H9 (cell line): ENCODE measurements at regions not wholly inside any gene's neighbourhood (a gene's known extent, or its start where the extent isn't known, plus 50 kb on each side); places are given as distances from the start of the nearest gene placed in this dataset.

Experiments used
- DNase-seq: peaks from one replicate; pipeline ENCODE4 v3.0.0-alpha.2; 2017
- H2AFZ ChIP-seq: one replicate; pipeline ENCODE4 v1.6.1; 2013; ENCODE audit warnings: mild to moderate bottlenecking, low read length, control low read depth, moderate library complexity
- H2AK5ac ChIP-seq: 2 replicates; pipeline ENCODE4 v1.6.1; 2013; ENCODE audit warnings: low read length, control low read depth, mixed read lengths; ENCODE audit not compliant: insufficient read length
- H2BK120ac ChIP-seq: one replicate; pipeline ENCODE4 v1.6.1; 2013; ENCODE audit warnings: low read depth, mild to moderate bottlenecking, low read length, control low read depth, inconsistent platforms; ENCODE audit not compliant: poor library complexity, severe bottlenecking
- H2BK12ac ChIP-seq: 2 replicates; pipeline ENCODE4 v1.6.1; 2013; ENCODE audit warnings: low read length, control low read depth, mixed read lengths, low read depth; ENCODE audit not compliant: insufficient read length
- H2BK15ac ChIP-seq: 2 replicates; pipeline ENCODE4 v1.6.1; 2013; ENCODE audit warnings: low read depth, low read length, control low read depth
- H2BK20ac ChIP-seq: one replicate; pipeline ENCODE4 v1.6.1; 2013; ENCODE audit warnings: low read depth, mild to moderate bottlenecking, low read length, control low read depth, inconsistent platforms; ENCODE audit not compliant: poor library complexity, severe bottlenecking
- H2BK5ac ChIP-seq: 2 replicates; pipeline ENCODE4 v1.6.1; 2013; ENCODE audit warnings: low read length, control low read depth, mixed read lengths; ENCODE audit not compliant: insufficient read length
- H3K14ac ChIP-seq: 2 replicates; pipeline ENCODE4 v1.6.1; 2013; ENCODE audit warnings: low read length, control low read depth; ENCODE audit not compliant: insufficient read depth
- H3K18ac ChIP-seq: 2 replicates; pipeline ENCODE4 v1.6.1; 2013; ENCODE audit warnings: low read depth, mild to moderate bottlenecking, mixed read lengths, low read length, control low read depth; ENCODE audit not compliant: insufficient read length
- H3K23ac ChIP-seq: 2 replicates; pipeline ENCODE4 v1.6.1; 2013; ENCODE audit warnings: low read length, control low read depth, mixed read lengths, low read depth; ENCODE audit not compliant: insufficient read length
- H3K23me2 ChIP-seq: 2 replicates; pipeline ENCODE4 v1.6.1; 2013; ENCODE audit warnings: low read depth, mild to moderate bottlenecking, mixed read lengths, low read length, control low read depth; ENCODE audit not compliant: insufficient read length, poor library complexity, severe bottlenecking
- H3K27ac ChIP-seq: 2 replicates; pipeline ENCODE4 v1.5.1; 2013; ENCODE audit warnings: low read length, control low read depth, mixed read lengths, low read depth; ENCODE audit not compliant: insufficient read length
- H3K27me3 ChIP-seq: 2 replicates; pipeline ENCODE4 v1.6.1; 2013; ENCODE audit warnings: low read length, control low read depth, inconsistent platforms; ENCODE audit not compliant: insufficient read depth
- H3K4ac ChIP-seq: 2 replicates; pipeline ENCODE4 v1.6.1; 2013; ENCODE audit warnings: low read depth, mild to moderate bottlenecking, control low read depth, inconsistent platforms, low read length, moderate library complexity
- H3K4me1 ChIP-seq: 2 replicates; pipeline ENCODE4 v1.6.1; 2013; ENCODE audit warnings: low read length, control low read depth, inconsistent platforms; ENCODE audit not compliant: insufficient read depth
- H3K4me2 ChIP-seq: 2 replicates; pipeline ENCODE4 v1.6.1; 2013; ENCODE audit warnings: low read length, control low read depth, mixed read lengths; ENCODE audit not compliant: insufficient read length, insufficient read depth
- H3K56ac ChIP-seq: 2 replicates; pipeline ENCODE4 v1.6.1; 2013; ENCODE audit warnings: low read depth, mild to moderate bottlenecking, mixed read lengths, low read length, control low read depth; ENCODE audit not compliant: insufficient read length
- H3K79me1 ChIP-seq: 2 replicates; pipeline ENCODE4 v1.6.1; 2013; ENCODE audit warnings: low read depth, mild to moderate bottlenecking, moderate library complexity, low read length, control low read depth, inconsistent platforms; ENCODE audit not compliant: insufficient read depth, poor library complexity, severe bottlenecking
- H3K79me2 ChIP-seq: 2 replicates; pipeline ENCODE4 v1.6.1; 2013; ENCODE audit warnings: low read length, control low read depth, inconsistent platforms; ENCODE audit not compliant: insufficient read depth
- H3K9ac ChIP-seq: 2 replicates; pipeline ENCODE4 v1.6.1; 2013; ENCODE audit warnings: low read length, control low read depth, mixed read lengths; ENCODE audit not compliant: insufficient read length; ENCODE audit errors: extremely low read depth
- H3K9me3 ChIP-seq: one replicate; pipeline ENCODE4 v1.6.1; 2013; ENCODE audit warnings: low read depth, low read length, inconsistent platforms; ENCODE audit not compliant: control insufficient read depth
- H3T11ph ChIP-seq: one replicate; pipeline ENCODE4 v1.6.1; 2013; ENCODE audit warnings: mild to moderate bottlenecking, low read length, control low read depth, inconsistent platforms
- H4K20me1 ChIP-seq: one replicate; pipeline ENCODE4 v1.6.1; 2013; ENCODE audit not compliant: control insufficient read depth, insufficient read length, insufficient read depth
- H4K5ac ChIP-seq: 2 replicates; pipeline ENCODE4 v1.6.1; 2013; ENCODE audit warnings: low read depth, mild to moderate bottlenecking, mixed read lengths, low read length, control low read depth; ENCODE audit not compliant: insufficient read length
- H4K8ac ChIP-seq: replicated peaks from 2 replicates; pipeline ENCODE4 v1.6.1; 2013; ENCODE audit warnings: low read length, control low read depth, mixed read lengths, low read depth; ENCODE audit not compliant: insufficient read length
- H4K91ac ChIP-seq: 2 replicates; pipeline ENCODE4 v1.6.1; 2013; ENCODE audit warnings: low read depth, mild to moderate bottlenecking, moderate library complexity, mixed read lengths, low read length, control low read depth; ENCODE audit not compliant: insufficient read length
- H3K27ac Mint-ChIP-seq, 3 experiments: 2 replicates in 2 of 3; 3 replicates in 1 of 3; pipeline ENCODE4 v1.8.0; 2020 to 2021; ENCODE audit warnings: mixed read lengths in 3 of 3, mild to moderate bottlenecking in 1 of 3, moderate library complexity in 1 of 3
- H3K27me3 Mint-ChIP-seq: 2 replicates; pipeline ENCODE4 v1.8.0; 2021; ENCODE audit warnings: low read depth, mild to moderate bottlenecking, moderate library complexity, mixed read lengths
- H3K36me3 Mint-ChIP-seq, 3 experiments: 2 replicates in 2 of 3; 3 replicates in 1 of 3; pipeline ENCODE4 v1.8.0; 2020 to 2021; ENCODE audit warnings: low read depth in 3 of 3, mixed read lengths in 3 of 3; ENCODE audit not compliant: insufficient read depth in 1 of 3
- H3K4me1 Mint-ChIP-seq, 2 experiments: 2 replicates each; pipeline ENCODE4 v1.8.0; 2020; ENCODE audit warnings: mixed read lengths in 2 of 2
- H3K4me3 Mint-ChIP-seq, 2 experiments: 2 replicates in 1 of 2; 3 replicates in 1 of 2; pipeline ENCODE4 v1.8.0; 2020 to 2021; ENCODE audit warnings: mild to moderate bottlenecking in 2 of 2, mixed read lengths in 2 of 2, moderate library complexity in 1 of 2
- H3K9me3 Mint-ChIP-seq, 2 experiments: 2 replicates in 1 of 2; 3 replicates in 1 of 2; pipeline ENCODE4 v1.8.0; 2020; ENCODE audit warnings: mild to moderate bottlenecking in 2 of 2, mixed read lengths in 2 of 2, moderate library complexity in 1 of 2
- CTCF ChIP-seq: fragments of 200-600 bp; sonication (generic); conservative IDR thresholded peaks from 3 replicates; pipeline ENCODE4 v1.8.0; 2021; ENCODE audit warnings: antibody characterized with exemption, mild to moderate bottlenecking
- WGBS: extraction: QIAGEN DNeasy Blood & Tissue Kit; methylation state at CpG from one replicate; pipeline ENCODE4 v1.1.7; 2013; ENCODE audit warnings: missing lambda C conversion rate, low lambda C conversion rate, mixed read lengths; ENCODE audit not compliant: insufficient read length; ENCODE audit errors: extremely low coverage; 5-methylcytosine and 5-hydroxymethylcytosine counted together

- WGBS: no CpG with 5 or more reads among the region's 1 CpG
- Histone ChIP-seq H3K9ac (no peak overlapping the region), H3K9me3 (no peaks in the 10 kb centered on the region), H3T11ph (no peak overlapping the region), H4K20me1 (no peaks in the 10 kb centered on the region), H4K91ac (no peak overlapping the region), H2BK5ac (no peak overlapping the region), H2BK15ac (no peak overlapping the region), H3K23me2 (peaks cover 20% of the 10 kb centered on the region), H2BK20ac (no peak overlapping the region), H3K27ac (no peak overlapping the region), H3K18ac (no peak overlapping the region), H2AFZ (no peak overlapping the region), H3K23ac (no peak overlapping the region), H2BK12ac (no peak overlapping the region), H2AK5ac (no peak overlapping the region), H3K14ac (no peak overlapping the region), H3K4me1 (peaks cover 1% of the 10 kb centered on the region; the same call in 1 of the 2 replicates), H3K4ac (no peak overlapping the region), H3K79me2 (no peaks in the 10 kb centered on the region), H4K5ac (no peak overlapping the region), H2BK120ac (no peak overlapping the region), H3K79me1 (no peaks in the 10 kb centered on the region), H3K56ac (no peak overlapping the region), H3K4me2 (no peak overlapping the region), H4K8ac (no peak overlapping the region), H3K27me3 (peaks cover 10% of the 10 kb centered on the region; the same call in 1 of the 2 replicates)
- Mint-ChIP-seq H3K36me3 (no peaks in the 10 kb centered on the region), H3K9me3 (no peaks in the 10 kb centered on the region; a peak in 1 of 5 replicates), H3K27ac (no peak overlapping the region), H3K4me3 (no peak overlapping the region), H3K27me3 (peaks cover 59% of the 10 kb centered on the region), H3K4me1 (peaks cover 21 to 29% of the 10 kb centered on the region in 2 experiments)
- no peak for TF ChIP-seq CTCF
- no peak for DNase-seq
Measured at GRCh38 chr18:46331316-46331715, 227.1 kb downstream of the HAUS1 start.
